22Rv1 (cell line): ENCODE measurements at regions not wholly inside any gene's neighbourhood (a gene's known extent, or its start where the extent isn't known, plus 50 kb on each side); places are given as distances from the start of the nearest gene placed in this dataset.

ENCODE experiments used
- H3K27ac ChIP-seq: fragments of 450-650 bp; 2 replicates; pipeline ENCODE4 v1.5.1; 2017
- CTCF ChIP-seq: fragments of 450-650 bp; IDR thresholded peaks from 2 replicates; pipeline ENCODE4 v1.5.1; 2017; ENCODE audit warnings: mild to moderate bottlenecking
- ZFX ChIP-seq: fragments of 450-650 bp; IDR thresholded peaks from 2 replicates; pipeline ENCODE4 v1.6.1; 2017; ENCODE audit warnings: antibody characterized with exemption, borderline replicate concordance

- no peak for TF ChIP-seq CTCF
- TF ChIP-seq ZFX, result no peak
- H3K27ac ChIP-seq, result peak overlapping the region; percentile 61
Measured at GRCh38 chr2:55811048-55811447, 112.5 kb downstream of the EFEMP1 start.

- H3K27ac ChIP-seq, result peak overlapping the region; percentile 61
- TF ChIP-seq ZFX (no peak), CTCF (no peak)
Measured at GRCh38 chr2:55810622-55811020, 113.0 kb downstream of the EFEMP1 start.

GRCh38 chr2:55809875-55810621, 113.5 kb downstream of the EFEMP1 start:
- TF ChIP-seq ZFX (no peak), CTCF (no peak)
- peak overlapping the region; percentile 61 for H3K27ac ChIP-seq

- TF ChIP-seq ZFX (no peak), CTCF (no peak)
- H3K27ac ChIP-seq, result no peak overlapping the region
Measured at GRCh38 chr2:55807900-55808299, 114.3 kb upstream of the PNPT1 start.

GRCh38 chr2:55805686-55806085, 112.0 kb upstream of the PNPT1 start:
- TF ChIP-seq CTCF (no peak), ZFX (no peak)
- H3K27ac ChIP-seq, result no peak overlapping the region

GRCh38 chr2:55804535-55804934, 110.9 kb upstream of the PNPT1 start:
- no peak overlapping the region for H3K27ac ChIP-seq
- TF ChIP-seq ZFX (no peak), CTCF (no peak)

- H3K27ac ChIP-seq, result no peak overlapping the region
- TF ChIP-seq CTCF (no peak), ZFX (no peak)
Measured at GRCh38 chr2:55802067-55802466, 108.4 kb upstream of the PNPT1 start.
